22Rv1 (cell line): ENCODE measurements at regions not wholly inside any gene's neighbourhood (a gene's known extent, or its start where the extent isn't known, plus 50 kb on each side); places are given as distances from the start of the nearest gene placed in this dataset.

Experiments
- CTCF ChIP-seq: fragments of 450-650 bp; IDR thresholded peaks from 2 replicates; pipeline ENCODE4 v1.5.1; 2017; ENCODE audit warnings: mild to moderate bottlenecking
- ZFX ChIP-seq: fragments of 450-650 bp; IDR thresholded peaks from 2 replicates; pipeline ENCODE4 v1.6.1; 2017; ENCODE audit warnings: antibody characterized with exemption, borderline replicate concordance

GRCh38 chr19:30659638-30660037 lies 287.5 kb downstream of the ZNF536 start:
- TF ChIP-seq CTCF = no peak
- no peak for TF ChIP-seq ZFX
